Naive thymus-derived CD4-positive, alpha-beta T cell (primary cell): ENCODE measurements at regions not wholly inside any gene's neighbourhood (a gene's known extent, or its start where the extent isn't known, plus 50 kb on each side); places are given as distances from the start of the nearest gene placed in this dataset.

ENCODE experiments used
- ATAC-seq: fragments of 150-1000 bp; cut with Tn5 transposase; 2 replicates; pipeline ENCODE4 v1.10.0; 2021; ENCODE audit warnings: mild to moderate bottlenecking, moderate library complexity
- CTCF ChIA-PET: fragments of 350-600 bp; sonication (Branson Sonifier 250); formaldehyde crosslinking; loops from one replicate; lab custom pipeline; 2021; ENCODE audit warnings: antibody characterized with exemption; lab: Charles Lee
- POLR2A ChIA-PET: fragments of 350-600 bp; sonication (Branson Sonifier 250); formaldehyde crosslinking; loops from one replicate; lab custom pipeline; 2021; ENCODE audit warnings: antibody characterized with exemption, inconsistent platforms; lab: Charles Lee
- DNase-seq, 9 donors: peaks; one replicate each; pipeline versions ENCODE4 v3.0.0 to v3.0.0-alpha.2; 2020 to 2022; ENCODE audit warnings: mixed read lengths in 1 of 9
- H3K27ac ChIP-seq: one replicate; pipeline ENCODE4 v1.7.0; 2013; ENCODE audit warnings: mild to moderate bottlenecking, low read depth, low read length, moderate library complexity
- H3K27me3 ChIP-seq, 2 donors: one replicate each; pipeline ENCODE4 v1.7.0; 2013; ENCODE audit warnings: low read length in 2 of 2, mild to moderate bottlenecking in 2 of 2, moderate library complexity in 2 of 2; ENCODE audit not compliant: control insufficient read depth in 2 of 2, insufficient read depth in 2 of 2
- H3K36me3 ChIP-seq, 3 experiments: 1 replicate in 2 of 3; 2 replicates in 1 of 3; pipeline ENCODE4 v1.7.0; 2013; ENCODE audit warnings: low read length in 3 of 3, mild to moderate bottlenecking in 3 of 3, moderate library complexity in 1 of 3; ENCODE audit not compliant: insufficient read depth in 3 of 3, control insufficient read depth in 2 of 3
- H3K4me1 ChIP-seq, 2 donors: one replicate each; pipeline ENCODE4 v1.7.0; 2013; ENCODE audit warnings: low read length in 2 of 2, mild to moderate bottlenecking in 2 of 2, moderate library complexity in 1 of 2; ENCODE audit not compliant: control insufficient read depth in 2 of 2, insufficient read depth in 2 of 2
- H3K4me3 ChIP-seq: 2 replicates; pipeline ENCODE4 v1.7.0; 2013; ENCODE audit warnings: mild to moderate bottlenecking, low read length
- H3K9me3 ChIP-seq, 3 experiments: 1 replicate in 2 of 3; 2 replicates in 1 of 3; pipeline ENCODE4 v1.7.0; 2013; ENCODE audit warnings: low read length in 3 of 3; ENCODE audit not compliant: control insufficient read depth in 2 of 3
- H3K27ac Mint-ChIP-seq, 9 donors: one replicate each; pipeline ENCODE4 v1.8.0; 2020 to 2022; ENCODE audit warnings: mixed read lengths in 9 of 9, mild to moderate bottlenecking in 8 of 9, moderate library complexity in 5 of 9, inconsistent platforms in 2 of 9
- H3K27me3 Mint-ChIP-seq, 5 donors: one replicate each; pipeline ENCODE4 v1.8.0; 2021 to 2022; ENCODE audit warnings: mixed read lengths in 5 of 5, mild to moderate bottlenecking in 1 of 5
- H3K36me3 Mint-ChIP-seq, 5 donors: one replicate each; pipeline ENCODE4 v1.8.0; 2020 to 2022; ENCODE audit warnings: mixed read lengths in 5 of 5, mild to moderate bottlenecking in 3 of 5, inconsistent platforms in 1 of 5
- H3K4me1 Mint-ChIP-seq, 7 donors: one replicate each; pipeline ENCODE4 v1.8.0; 2020 to 2022; ENCODE audit warnings: mixed read lengths in 7 of 7, mild to moderate bottlenecking in 3 of 7, inconsistent platforms in 1 of 7
- H3K4me3 Mint-ChIP-seq, 10 donors: one replicate each; pipeline ENCODE4 v1.8.0; 2020 to 2022; ENCODE audit warnings: mild to moderate bottlenecking in 10 of 10, mixed read lengths in 10 of 10, moderate library complexity in 6 of 10, inconsistent platforms in 2 of 10
- H3K9me3 Mint-ChIP-seq, 11 donors: one replicate each; pipeline ENCODE4 v1.8.0; 2020 to 2022; ENCODE audit warnings: mixed read lengths in 11 of 11, mild to moderate bottlenecking in 4 of 11, inconsistent platforms in 1 of 11, moderate library complexity in 1 of 11
- intact Hi-C, 2 donors: fragments of 100-400 bp; cut with micrococcal nuclease; formaldehyde crosslinking; loops; one replicate each; pipeline ENCODE4 v1.15.1; 2023

GRCh38 chr6:5855787-5856470 lies 150.8 kb downstream of the NRN1 start:
- Histone ChIP-seq H3K27ac (no peak overlapping the region), H3K27me3 (no peaks in the 10 kb centered on the region), H3K4me1 (peaks cover 0 to 5% of the 10 kb centered on the region in 2 donors), H3K9me3 (no peaks in the 10 kb centered on the region), H3K36me3 (no peaks in the 10 kb centered on the region), H3K4me3 (no peak overlapping the region)
- Mint-ChIP-seq H3K36me3 (no peaks in the 10 kb centered on the region), H3K27ac (peak overlapping the region in 1 of 9 donors; percentile 5), H3K27me3 (peaks cover 0 to 27% (median 0%) of the 10 kb centered on the region in 5 donors), H3K9me3 (peaks cover 0 to 9% (median 0%) of the 10 kb centered on the region in 11 donors), H3K4me1 (peaks cover 4 to 9% (median 4%) of the 10 kb centered on the region in 7 donors), H3K4me3 (no peak overlapping the region)
- CTCF ChIA-PET: interaction anchor here (0.7 kb wide), 1 partner anchor 11 kb away, joined by 3 read pairs; no protein-coding TSS in a partner anchor
- intact Hi-C loops: loop anchor here in 1 of 2 donors (10.0 kb wide), 1 partner anchor 851 kb away; the partner anchor contains the start of gene RPP40
- ATAC-seq: no peak
- DNase-seq: no peak
- POLR2A ChIA-PET: no interaction called here

GRCh38 chr6:5854899-5855298 lies 151.8 kb downstream of the NRN1 start:
- Histone ChIP-seq H3K27ac (no peak overlapping the region), H3K4me3 (no peak overlapping the region), H3K4me1 (peaks cover 0 to 10% of the 10 kb centered on the region in 2 donors), H3K9me3 (no peaks in the 10 kb centered on the region), H3K27me3 (no peaks in the 10 kb centered on the region), H3K36me3 (no peaks in the 10 kb centered on the region)
- Mint-ChIP-seq H3K27me3 (peaks cover 4 to 27% (median 5%) of the 10 kb centered on the region in 5 donors), H3K9me3 (peaks cover 0 to 9% (median 0%) of the 10 kb centered on the region in 11 donors), H3K36me3 (no peaks in the 10 kb centered on the region), H3K4me1 (peaks cover 5 to 10% (median 9%) of the 10 kb centered on the region in 7 donors), H3K27ac (peak overlapping the region in 2 of 9 donors; percentile 65 to 70), H3K4me3 (no peak overlapping the region)
- no peak for ATAC-seq
- intact Hi-C loops: loop anchor here in 1 of 2 donors (10.0 kb wide), 1 partner anchor 850 kb away; the partner anchor contains the start of gene RPP40
- CTCF ChIA-PET: no interaction called here
- DNase-seq: no peak
- POLR2A ChIA-PET: no interaction called here

GRCh38 chr6:5851261-5851757 lies 155.4 kb downstream of the NRN1 start:
- ChIA-PET POLR2A (interaction anchor here (1.1 to 2.5 kb wide), 4 partner anchors 9 to 18 kb away, joined by 4 to 15 read pairs (median 7); no protein-coding TSS in a partner anchor), CTCF (interaction anchor here (0.6 to 1.2 kb wide), 3 partner anchors 16 to 265 kb away, joined by 3 read pairs; no protein-coding TSS in a partner anchor)
- intact Hi-C loops: loop anchor here (1.0 to 10.0 kb wide), 5 partner anchors 15 to 847 kb away; partner anchors contain the start of gene RPP40 (in 1 of the 2)
- peak; percentile 96 for ATAC-seq
- Mint-ChIP-seq H3K4me3 (peak overlapping the region; percentile 81 to 94 (median 89)), H3K36me3 (no peaks in the 10 kb centered on the region), H3K9me3 (peaks cover 0 to 2% (median 0%) of the 10 kb centered on the region in 11 donors), H3K27ac (peak overlapping the region in 8 of 9 donors; percentile 43 to 96 (median 89)), H3K27me3 (peaks cover 4 to 28% (median 7%) of the 10 kb centered on the region in 5 donors), H3K4me1 (peaks cover 5 to 19% (median 10%) of the 10 kb centered on the region in 7 donors)
- H3K4me3 ChIP-seq: peak overlapping the region; percentile 73
- peak overlapping the region; percentile 73 for H3K27ac ChIP-seq
- H3K27me3 ChIP-seq: no peaks in the 10 kb centered on the region
- peak; percentile 57 to 81 (median 75) for DNase-seq
- H3K9me3 ChIP-seq: no peaks in the 10 kb centered on the region
- H3K4me1 ChIP-seq: peaks cover 0 to 10% of the 10 kb centered on the region in 2 donors
- H3K36me3 ChIP-seq: no peaks in the 10 kb centered on the region

- H3K27ac ChIP-seq: peak overlapping the region; percentile 73
- H3K36me3 ChIP-seq: no peaks in the 10 kb centered on the region
- peaks cover 4 to 30% (median 7%) of the 10 kb centered on the region in 5 donors for H3K27me3 Mint-ChIP-seq
- H3K4me3 Mint-ChIP-seq: peak overlapping the region; percentile 81 to 94 (median 89)
- peaks cover 5 to 19% (median 10%) of the 10 kb centered on the region in 7 donors for H3K4me1 Mint-ChIP-seq
- peak; percentile 59 for ATAC-seq
- POLR2A ChIA-PET: interaction anchor here (1.1 to 2.5 kb wide), 3 partner anchors 9 to 17 kb away, joined by 4 to 15 read pairs (median 5); no protein-coding TSS in a partner anchor
- peaks cover 0 to 2% (median 0%) of the 10 kb centered on the region in 11 donors for H3K9me3 Mint-ChIP-seq
- intact Hi-C loops: loop anchor here (1.0 to 10.0 kb wide), 5 partner anchors 15 to 846 kb away; partner anchors contain the start of gene RPP40 (in 1 of the 2)
- H3K36me3 Mint-ChIP-seq: no peaks in the 10 kb centered on the region
- H3K27ac Mint-ChIP-seq: peak overlapping the region in 6 of 9 donors; percentile 28 to 96 (median 90)
- peak overlapping the region; percentile 73 for H3K4me3 ChIP-seq
- H3K4me1 ChIP-seq: peaks cover 0 to 10% of the 10 kb centered on the region in 2 donors
- DNase-seq: peak in 1 of 9 donors; percentile 15
- CTCF ChIA-PET: interaction anchor here (0.7 to 1.2 kb wide), 2 partner anchors 16 to 42 kb away, joined by 3 read pairs; no protein-coding TSS in a partner anchor
- H3K27me3 ChIP-seq: no peaks in the 10 kb centered on the region
- no peaks in the 10 kb centered on the region for H3K9me3 ChIP-seq
These were observed 155.9 kb downstream of the NRN1 start for GRCh38 chr6:5850848-5851255.

- no peak overlapping the region for H3K4me3 ChIP-seq
- no peaks in the 10 kb centered on the region for H3K9me3 ChIP-seq
- Mint-ChIP-seq H3K9me3 (peaks cover 0 to 5% (median 0%) of the 10 kb centered on the region in 11 donors), H3K4me1 (peaks cover 4 to 18% (median 9%) of the 10 kb centered on the region in 7 donors), H3K27ac (no peak overlapping the region), H3K36me3 (peaks cover 0 to 3% (median 0%) of the 10 kb centered on the region in 5 donors), H3K27me3 (peaks cover 4 to 58% (median 7%) of the 10 kb centered on the region in 5 donors), H3K4me3 (no peak overlapping the region)
- ChIA-PET CTCF (no interaction called here), POLR2A (no interaction called here)
- no peak for DNase-seq
- H3K27ac ChIP-seq: no peak overlapping the region
- intact Hi-C loops: no loop called here
- no peaks in the 10 kb centered on the region for H3K27me3 ChIP-seq
- peaks cover 0 to 10% of the 10 kb centered on the region in 2 donors for H3K4me1 ChIP-seq
- H3K36me3 ChIP-seq: no peaks in the 10 kb centered on the region
- no peak for ATAC-seq
These were observed 159.8 kb downstream of the NRN1 start for GRCh38 chr6:5846889-5847288.

GRCh38 chr6:5846335-5846734 lies 160.4 kb downstream of the NRN1 start:
- Mint-ChIP-seq H3K4me3 (no peak overlapping the region), H3K36me3 (peaks cover 0 to 3% (median 0%) of the 10 kb centered on the region in 5 donors), H3K27me3 (peaks cover 4 to 59% (median 7%) of the 10 kb centered on the region in 5 donors), H3K4me1 (peaks cover 0 to 14% (median 5%) of the 10 kb centered on the region in 7 donors), H3K27ac (peak overlapping the region in 1 of 9 donors; percentile 46), H3K9me3 (peaks cover 0 to 5% (median 0%) of the 10 kb centered on the region in 11 donors)
- Histone ChIP-seq H3K4me1 (peaks cover 0 to 5% of the 10 kb centered on the region in 2 donors), H3K36me3 (no peaks in the 10 kb centered on the region), H3K27ac (no peak overlapping the region), H3K27me3 (no peaks in the 10 kb centered on the region), H3K4me3 (no peak overlapping the region), H3K9me3 (no peaks in the 10 kb centered on the region)
- ChIA-PET CTCF (interaction anchor here (1.0 kb wide), 1 partner anchor 14 kb away, joined by 3 read pairs; no protein-coding TSS in a partner anchor), POLR2A (interaction anchor here (0.8 kb wide), 1 partner anchor 130 kb away, joined by 3 read pairs; no protein-coding TSS in a partner anchor)
- no peak for DNase-seq
- no peak for ATAC-seq
- intact Hi-C loops: no loop called here
